GM12873 (cell line): ENCODE measurements at regions not wholly inside any gene's neighbourhood (a gene's known extent, or its start where the extent isn't known, plus 50 kb on each side); places are given as distances from the start of the nearest gene placed in this dataset.

Experiments
- TF ChIP-seq, protein P1 (sequence below): IDR thresholded peaks from 2 replicates; pipeline ENCODE4 v1.5.1; 2012; ENCODE audit warnings: low read depth, mild to moderate bottlenecking, moderate library complexity, low read length, control low read depth; ENCODE audit not compliant: insufficient read depth; ENCODE audit errors: missing control alignments

DNA sequence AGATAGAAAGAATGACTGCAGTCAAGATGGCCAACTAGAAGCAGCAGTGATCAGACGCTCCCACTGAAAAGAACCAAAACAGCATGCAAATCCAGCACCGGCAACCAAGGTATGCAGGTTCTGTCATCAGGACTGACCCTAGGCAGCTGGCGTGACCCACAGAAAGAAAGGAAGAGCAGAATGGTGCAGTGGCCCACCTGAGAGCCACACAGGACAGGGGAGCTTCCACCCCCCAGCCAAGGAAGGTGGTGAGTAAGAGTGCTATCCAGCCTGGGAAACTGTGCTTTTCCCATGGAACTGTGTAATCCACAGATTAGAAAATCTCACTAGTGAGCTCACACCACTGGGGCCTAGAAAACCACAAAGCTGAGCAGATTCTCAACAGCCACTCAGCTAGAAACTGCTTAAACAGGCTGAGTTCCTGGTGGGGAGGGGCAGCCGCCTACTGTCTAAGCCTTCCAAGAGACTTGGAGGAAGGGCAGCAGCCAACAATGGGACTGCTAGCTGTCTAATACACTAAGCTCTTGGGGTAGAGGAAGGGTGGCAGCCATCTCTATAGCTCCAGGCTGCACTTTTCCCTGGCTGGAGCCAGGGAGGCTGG lies 127.9 kb downstream of the EVA1A start:
- TF ChIP-seq, protein P1, sequence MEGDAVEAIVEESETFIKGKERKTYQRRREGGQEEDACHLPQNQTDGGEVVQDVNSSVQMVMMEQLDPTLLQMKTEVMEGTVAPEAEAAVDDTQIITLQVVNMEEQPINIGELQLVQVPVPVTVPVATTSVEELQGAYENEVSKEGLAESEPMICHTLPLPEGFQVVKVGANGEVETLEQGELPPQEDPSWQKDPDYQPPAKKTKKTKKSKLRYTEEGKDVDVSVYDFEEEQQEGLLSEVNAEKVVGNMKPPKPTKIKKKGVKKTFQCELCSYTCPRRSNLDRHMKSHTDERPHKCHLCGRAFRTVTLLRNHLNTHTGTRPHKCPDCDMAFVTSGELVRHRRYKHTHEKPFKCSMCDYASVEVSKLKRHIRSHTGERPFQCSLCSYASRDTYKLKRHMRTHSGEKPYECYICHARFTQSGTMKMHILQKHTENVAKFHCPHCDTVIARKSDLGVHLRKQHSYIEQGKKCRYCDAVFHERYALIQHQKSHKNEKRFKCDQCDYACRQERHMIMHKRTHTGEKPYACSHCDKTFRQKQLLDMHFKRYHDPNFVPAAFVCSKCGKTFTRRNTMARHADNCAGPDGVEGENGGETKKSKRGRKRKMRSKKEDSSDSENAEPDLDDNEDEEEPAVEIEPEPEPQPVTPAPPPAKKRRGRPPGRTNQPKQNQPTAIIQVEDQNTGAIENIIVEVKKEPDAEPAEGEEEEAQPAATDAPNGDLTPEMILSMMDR = no peak

DNA sequence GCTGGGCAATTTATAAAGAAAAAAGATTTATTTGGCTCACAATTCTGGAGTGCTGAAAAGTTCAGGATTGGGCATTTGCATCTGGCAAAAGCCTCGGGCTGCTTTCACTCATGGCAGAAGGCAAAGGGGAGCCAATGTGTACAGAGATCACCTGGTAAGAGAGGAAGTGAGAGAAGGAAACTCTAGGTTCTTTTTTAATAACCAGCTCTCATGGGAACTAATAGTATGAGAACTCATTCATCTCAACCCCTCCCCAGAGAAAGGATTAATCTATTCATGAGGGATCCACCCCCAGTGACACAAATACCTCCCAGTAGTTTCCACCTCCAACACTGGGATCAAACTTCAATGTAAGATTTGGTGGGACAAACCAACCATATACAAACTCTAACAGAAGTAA lies 129.0 kb downstream of the EVA1A start:
- TF ChIP-seq, protein P1 = no peak

DNA sequence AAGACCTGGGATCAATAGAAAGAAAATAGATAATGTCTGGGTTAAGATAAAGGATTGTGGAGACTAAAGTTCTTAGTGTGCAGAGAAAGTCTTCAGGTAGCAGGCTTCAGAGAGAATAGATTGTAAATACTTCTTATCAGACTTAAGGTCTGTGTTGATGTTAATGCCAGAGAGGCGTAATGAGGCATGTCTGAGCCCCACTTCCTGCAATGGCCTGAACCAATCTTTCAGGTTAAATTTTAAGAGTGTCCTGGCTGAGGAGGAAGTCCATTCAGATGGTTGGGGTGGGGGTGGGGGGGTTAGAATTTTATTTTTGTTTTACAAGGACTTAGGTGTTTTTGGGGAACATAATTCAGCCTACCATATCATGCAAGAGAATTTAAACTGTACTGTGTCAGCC lies 129.5 kb downstream of the EVA1A start:
- TF ChIP-seq, protein P1 = no peak

DNA sequence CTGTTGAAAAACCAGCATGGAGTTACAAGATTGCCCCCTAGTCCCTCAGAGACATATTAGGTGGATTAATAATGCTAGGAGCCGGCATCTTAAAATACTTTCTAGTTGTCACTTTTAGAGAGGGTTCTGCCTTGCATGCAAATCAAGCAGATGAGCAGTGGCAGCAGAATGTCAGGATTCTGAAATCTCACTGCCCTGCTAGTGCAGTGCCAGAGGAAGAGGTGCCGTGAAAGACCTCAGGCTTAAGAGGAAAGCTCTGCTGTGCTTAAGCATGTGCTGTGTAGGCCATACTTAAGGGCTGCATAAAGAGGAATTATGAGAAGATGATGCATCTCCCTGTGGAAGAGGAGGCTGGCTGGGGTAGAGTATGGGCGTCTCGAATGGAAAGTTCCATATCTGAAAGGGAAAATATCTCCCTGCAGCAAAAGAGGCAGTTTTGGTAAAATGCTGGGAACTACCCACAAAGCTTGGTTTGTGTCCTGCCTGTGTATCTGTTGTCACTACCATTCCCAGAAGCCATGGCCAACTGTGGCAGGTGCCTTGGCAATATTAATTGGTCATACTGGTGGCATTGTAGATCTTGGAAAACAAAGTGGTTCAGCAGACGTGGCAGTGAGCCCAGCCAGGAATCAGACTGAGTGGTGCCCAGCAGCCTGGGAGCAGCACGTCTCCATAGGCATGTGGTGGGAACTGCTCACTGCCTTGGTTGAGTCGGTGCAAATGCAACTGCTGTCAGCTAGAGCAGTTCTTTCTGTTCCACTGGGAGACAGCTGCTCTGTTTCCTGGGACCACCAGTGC lies 131.9 kb downstream of the EVA1A start:
- TF ChIP-seq, protein P1 = no peak

DNA sequence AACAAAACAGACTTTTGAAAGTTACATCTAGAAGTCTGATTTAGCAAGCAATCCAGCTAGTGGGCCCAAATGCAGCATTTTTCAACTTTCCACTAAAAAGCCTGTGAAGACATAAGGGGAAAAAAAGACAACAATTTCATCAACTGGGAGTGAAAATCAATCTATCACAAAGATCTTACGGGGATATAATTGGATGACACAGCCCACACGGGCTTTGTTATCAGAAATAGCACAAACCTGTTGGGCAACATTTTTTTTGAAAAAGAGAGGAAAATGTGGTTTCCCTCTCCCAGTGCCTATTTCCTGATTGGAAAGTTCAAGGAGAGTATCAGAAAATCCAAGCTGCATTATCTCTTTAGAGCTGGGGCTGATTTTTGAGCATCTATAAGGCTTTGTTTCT lies 132.7 kb downstream of the EVA1A start:
- TF ChIP-seq, protein P1 = no peak

DNA sequence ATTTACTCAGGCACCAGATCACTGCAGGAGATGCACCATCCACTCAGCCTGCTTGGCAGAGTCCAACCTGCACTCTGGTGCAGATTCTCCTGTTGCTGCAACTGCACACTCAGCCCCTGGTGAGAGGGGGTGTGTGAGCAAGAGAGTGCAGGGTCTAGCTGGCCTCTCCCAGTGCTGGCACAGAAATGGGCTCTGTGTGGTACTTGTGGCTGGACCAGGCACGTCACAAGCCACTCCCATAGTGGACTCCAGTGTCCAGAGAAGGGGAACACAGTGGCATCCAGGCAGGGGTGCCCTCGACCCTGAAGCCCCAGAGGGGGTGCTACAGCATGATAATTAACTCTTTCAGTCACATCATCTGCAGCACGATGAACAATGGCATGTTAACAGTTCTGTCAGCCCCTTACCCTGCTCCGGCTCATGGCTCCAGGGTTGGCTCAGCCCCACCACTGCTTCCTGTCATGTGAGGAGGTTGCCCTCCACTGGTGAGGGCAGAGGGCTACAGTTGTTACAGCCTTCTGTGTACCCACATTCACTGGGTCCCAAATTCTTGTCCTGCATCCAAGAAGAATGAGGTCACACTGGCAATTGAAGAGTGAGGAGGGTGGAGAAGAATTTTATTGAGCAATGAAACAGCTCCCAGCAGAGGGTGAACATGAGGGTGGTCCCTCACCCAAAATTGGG lies 135.7 kb downstream of the EVA1A start:
- TF ChIP-seq, protein P1 = peak; percentile 27

DNA sequence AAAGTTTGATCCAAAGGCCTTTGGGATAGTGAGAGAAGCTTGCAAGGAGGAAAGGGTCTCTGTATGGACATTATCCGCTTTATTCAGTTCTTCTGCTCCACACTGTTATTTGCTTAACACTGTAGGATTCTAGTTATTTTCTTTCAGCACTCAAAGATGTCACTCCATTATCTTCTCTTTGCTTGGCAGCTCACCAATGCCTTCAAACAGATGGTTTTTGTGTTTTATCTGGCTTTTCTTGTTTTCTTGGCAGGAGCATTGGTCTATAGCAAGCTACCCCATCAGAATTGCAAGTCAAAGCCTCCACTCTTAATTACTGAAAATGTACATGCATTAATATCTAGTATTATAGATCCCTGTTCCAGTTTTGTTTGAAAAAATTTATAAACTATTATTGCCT lies 138.8 kb downstream of the EVA1A start:
- TF ChIP-seq, protein P1 = no peak
